Muscle layer of duodenum (tissue), 2 donors: ENCODE measurements at regions not wholly inside any gene's neighbourhood (a gene's known extent, or its start where the extent isn't known, plus 50 kb on each side); places are given as distances from the start of the nearest gene placed in this dataset.

Source experiments
- H3K27ac ChIP-seq: one replicate; pipeline ENCODE4 v1.7.0; 2013; ENCODE audit warnings: mild to moderate bottlenecking, low read length
- H3K27me3 ChIP-seq: one replicate; pipeline ENCODE4 v1.7.0; 2013; ENCODE audit warnings: low read depth, mild to moderate bottlenecking, control low read depth, low read length
- H3K36me3 ChIP-seq, 2 donors: one replicate each; pipeline ENCODE4 v1.7.0; 2013; ENCODE audit warnings: low read length in 2 of 2, control low read depth in 1 of 2, mild to moderate bottlenecking in 1 of 2; ENCODE audit not compliant: insufficient read depth in 2 of 2, control insufficient read depth in 1 of 2
- H3K4me1 ChIP-seq, 2 donors: one replicate each; pipeline ENCODE4 v1.7.0; 2013; ENCODE audit warnings: low read length in 2 of 2, mild to moderate bottlenecking in 2 of 2, control low read depth in 1 of 2, moderate library complexity in 1 of 2; ENCODE audit not compliant: insufficient read depth in 2 of 2, control insufficient read depth in 1 of 2
- H3K4me3 ChIP-seq, 2 donors: one replicate each; pipeline ENCODE4 v1.7.0; 2013; ENCODE audit warnings: low read length in 2 of 2, low read depth in 1 of 2, mild to moderate bottlenecking in 1 of 2
- H3K9me3 ChIP-seq, 2 donors: one replicate each; pipeline ENCODE4 v1.7.0; 2013; ENCODE audit warnings: low read length in 2 of 2, control low read depth in 1 of 2, mild to moderate bottlenecking in 1 of 2; ENCODE audit not compliant: control insufficient read depth in 1 of 2
- donor health status: healthy.

DNA sequence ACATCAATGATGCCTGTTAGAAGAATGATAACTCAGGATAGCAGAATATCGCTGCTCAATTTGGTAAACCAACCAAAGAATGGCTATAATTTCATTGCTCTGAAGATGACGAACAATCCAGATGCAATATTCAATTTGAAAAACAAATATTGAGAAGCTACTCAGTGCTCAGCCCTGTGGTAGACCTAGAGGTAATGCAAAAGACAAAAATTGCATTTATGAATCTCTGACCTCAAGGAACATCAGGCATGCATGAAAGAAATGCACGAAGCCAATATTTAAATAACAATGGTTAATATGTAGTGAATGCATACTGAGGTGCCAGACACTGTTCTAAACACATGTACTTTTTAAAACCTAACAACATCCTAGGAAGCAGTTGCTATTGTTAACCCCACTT is 298.6 kb upstream of the TMTC1 start:
- no peaks in the 10 kb centered on the region for H3K4me1 ChIP-seq
- no peaks in the 10 kb centered on the region for H3K36me3 ChIP-seq
- H3K4me3 ChIP-seq, result no peak overlapping the region
- H3K9me3 ChIP-seq, result no peaks in the 10 kb centered on the region
- H3K27me3 ChIP-seq, result no peaks in the 10 kb centered on the region
- H3K27ac ChIP-seq, result no peak overlapping the region

DNA sequence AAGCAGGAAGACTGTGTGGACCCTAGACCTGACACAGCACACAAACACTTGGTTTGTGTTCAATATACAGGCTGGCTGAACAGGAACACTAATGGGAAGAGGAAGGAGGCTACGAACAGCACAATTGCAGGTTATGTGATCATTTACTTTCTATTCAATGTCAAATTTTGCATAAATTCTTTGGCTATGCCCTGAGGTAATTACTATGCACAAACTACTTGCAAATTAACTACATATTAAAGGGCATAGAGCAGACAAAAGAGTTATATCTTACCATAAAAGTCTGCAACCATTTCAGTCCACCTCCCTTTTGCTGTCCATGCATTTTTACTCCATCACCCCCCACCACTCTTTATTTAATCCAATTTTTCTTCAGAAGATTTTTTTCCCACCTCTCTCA is 291.2 kb upstream of the TMTC1 start:
- H3K4me1 ChIP-seq, result no peaks in the 10 kb centered on the region
- no peak overlapping the region for H3K27ac ChIP-seq
- H3K36me3 ChIP-seq, result no peaks in the 10 kb centered on the region
- no peaks in the 10 kb centered on the region for H3K9me3 ChIP-seq
- no peaks in the 10 kb centered on the region for H3K27me3 ChIP-seq
- H3K4me3 ChIP-seq, result no peak overlapping the region

DNA sequence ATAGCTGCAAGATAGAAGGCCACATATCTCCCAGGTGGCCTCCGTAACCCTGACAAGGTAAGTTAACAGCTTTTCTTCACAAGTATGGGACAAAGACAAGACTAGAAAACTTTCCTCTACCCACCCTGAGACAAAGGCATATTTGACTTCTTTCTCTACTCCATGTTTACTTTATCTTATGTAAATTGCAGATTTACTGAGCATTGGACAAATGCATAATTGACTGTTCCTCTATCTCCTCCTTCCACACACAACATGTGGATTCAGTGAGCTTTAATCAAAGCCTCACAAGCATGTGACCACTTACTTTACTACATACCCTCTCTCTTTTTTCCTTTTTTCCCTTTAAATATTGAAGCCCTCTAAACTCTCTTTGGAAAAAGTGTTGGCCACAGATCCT is 289.1 kb upstream of the TMTC1 start:
- Histone ChIP-seq H3K27ac (no peak overlapping the region), H3K4me1 (no peaks in the 10 kb centered on the region), H3K4me3 (no peak overlapping the region), H3K27me3 (no peaks in the 10 kb centered on the region), H3K36me3 (no peaks in the 10 kb centered on the region), H3K9me3 (no peaks in the 10 kb centered on the region)

DNA sequence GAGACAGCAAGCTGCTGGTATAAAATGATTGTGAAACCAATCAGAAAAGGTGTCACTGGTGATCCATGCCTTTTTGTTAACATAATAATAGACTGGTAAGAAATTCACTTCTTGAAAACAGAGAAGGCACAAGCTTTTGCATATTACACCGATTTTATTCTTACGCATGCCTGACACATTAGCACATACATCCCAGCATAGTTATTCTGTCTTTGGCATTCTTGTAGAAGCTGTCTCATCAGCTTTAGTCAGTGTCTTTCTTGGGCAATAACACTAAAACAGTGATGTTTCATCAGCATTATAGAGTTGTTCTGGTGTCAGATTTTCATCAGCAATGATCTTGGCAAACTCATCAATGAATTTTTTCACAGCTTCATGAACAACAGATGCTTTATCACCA is 283.4 kb upstream of the TMTC1 start:
- Histone ChIP-seq H3K4me1 (no peaks in the 10 kb centered on the region), H3K36me3 (no peaks in the 10 kb centered on the region), H3K27me3 (no peaks in the 10 kb centered on the region), H3K9me3 (no peaks in the 10 kb centered on the region), H3K27ac (no peak overlapping the region), H3K4me3 (no peak overlapping the region)

DNA sequence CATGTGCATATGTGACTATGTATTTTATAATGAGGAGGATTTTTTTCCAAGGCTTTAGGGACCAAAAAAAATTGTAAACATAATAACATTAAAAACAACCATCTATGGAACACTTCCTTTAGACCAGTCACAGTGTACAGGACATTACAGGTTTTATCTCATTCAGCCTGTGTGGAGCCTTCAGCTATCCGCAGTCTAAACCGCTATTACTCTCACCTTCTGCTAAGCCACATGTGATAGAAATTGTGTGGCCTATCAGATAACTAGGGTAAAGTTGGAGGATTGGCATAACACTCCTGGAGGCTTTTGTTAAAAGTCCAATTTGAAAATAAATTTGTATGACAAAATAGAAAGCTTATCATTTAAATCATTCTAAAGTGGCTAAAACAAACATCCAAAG is 281.2 kb upstream of the TMTC1 start:
- Histone ChIP-seq H3K36me3 (no peaks in the 10 kb centered on the region), H3K9me3 (no peaks in the 10 kb centered on the region), H3K4me3 (no peak overlapping the region), H3K27ac (no peak overlapping the region), H3K27me3 (no peaks in the 10 kb centered on the region), H3K4me1 (no peaks in the 10 kb centered on the region)

DNA sequence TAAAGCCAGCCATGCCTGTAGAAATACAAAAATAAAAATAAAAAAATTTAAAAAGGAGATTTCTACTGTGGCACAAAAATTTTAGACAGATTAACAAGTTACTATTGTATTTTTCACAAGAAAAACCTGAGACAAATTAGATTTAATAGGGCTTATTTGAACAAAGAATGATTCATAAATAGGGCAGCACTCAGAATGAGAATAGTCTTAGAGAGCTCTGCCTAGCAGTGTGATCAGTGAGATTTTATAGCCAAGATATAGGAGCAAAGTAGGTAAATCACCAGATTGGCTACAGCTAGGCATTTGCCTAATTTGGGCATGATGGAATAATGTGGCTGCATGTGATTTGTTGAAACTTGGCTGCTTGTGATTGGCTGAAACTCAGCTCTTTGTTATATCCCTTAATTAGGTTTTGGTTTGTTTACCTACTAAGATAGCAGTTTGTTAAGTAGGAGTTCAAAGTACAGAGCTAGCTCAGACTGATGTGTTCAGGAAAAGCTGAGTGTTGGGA is 279.7 kb upstream of the TMTC1 start:
- H3K27ac ChIP-seq, result no peak overlapping the region
- H3K36me3 ChIP-seq, result no peaks in the 10 kb centered on the region
- no peaks in the 10 kb centered on the region for H3K9me3 ChIP-seq
- H3K27me3 ChIP-seq, result no peaks in the 10 kb centered on the region
- H3K4me3 ChIP-seq, result no peak overlapping the region
- H3K4me1 ChIP-seq, result no peaks in the 10 kb centered on the region

DNA sequence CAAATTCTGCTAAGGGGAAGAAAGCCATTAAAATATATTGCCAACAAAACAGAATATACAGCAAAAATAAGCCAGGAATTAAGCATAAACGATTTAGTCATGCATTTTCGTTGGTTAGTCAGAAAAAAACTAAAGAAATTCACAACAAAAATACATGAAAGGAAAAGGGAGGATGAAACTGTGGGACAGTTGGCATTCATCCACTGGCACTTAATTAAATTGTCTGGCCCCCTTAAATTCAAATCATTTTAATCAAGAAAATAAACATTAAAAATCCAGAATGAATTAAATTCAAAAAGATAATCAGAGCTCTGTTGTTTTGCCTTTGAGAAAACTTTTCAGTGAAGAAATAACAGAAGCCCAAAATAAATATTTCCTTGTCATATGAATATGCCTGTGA is 264.6 kb upstream of the TMTC1 start:
- Histone ChIP-seq H3K27me3 (no peaks in the 10 kb centered on the region), H3K9me3 (no peaks in the 10 kb centered on the region), H3K27ac (no peak overlapping the region), H3K4me3 (no peak overlapping the region), H3K36me3 (no peaks in the 10 kb centered on the region), H3K4me1 (no peaks in the 10 kb centered on the region)

DNA sequence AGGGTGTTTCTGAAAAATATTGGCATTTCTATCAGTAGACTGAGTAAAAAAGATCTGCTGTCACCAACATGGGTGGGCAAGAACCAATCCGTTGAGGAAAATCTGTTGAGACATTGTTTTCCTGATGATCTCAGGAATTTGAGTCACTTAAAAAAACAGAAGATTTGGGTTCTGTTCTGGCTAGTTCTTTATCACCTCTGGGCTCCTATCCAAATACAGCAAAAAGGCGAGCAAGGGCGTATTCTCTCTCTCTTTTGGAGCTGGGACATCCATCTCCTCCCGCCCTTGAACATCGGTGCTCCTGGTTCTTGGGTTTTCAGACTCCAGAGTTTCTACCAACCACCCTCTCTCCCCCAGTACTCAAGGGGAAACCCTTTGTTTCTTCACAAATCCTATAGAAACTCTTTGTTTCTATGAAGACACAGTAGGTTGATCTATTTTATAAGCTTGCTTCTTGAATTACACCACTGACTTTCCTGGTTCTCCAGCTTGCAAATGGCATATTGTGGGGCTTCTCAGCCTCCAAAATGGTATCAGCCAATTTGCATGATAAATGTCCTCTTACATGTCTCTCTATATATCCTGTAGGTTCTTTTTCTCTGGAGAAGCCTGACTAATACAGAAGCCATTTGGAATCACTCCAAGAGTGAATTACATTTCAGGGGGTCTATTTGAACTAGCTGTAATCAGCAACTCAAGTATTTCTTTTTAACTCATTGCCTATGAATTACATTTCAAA is 263.9 kb upstream of the TMTC1 start:
- Histone ChIP-seq H3K27me3 (no peaks in the 10 kb centered on the region), H3K27ac (no peak overlapping the region), H3K9me3 (no peaks in the 10 kb centered on the region), H3K4me1 (no peaks in the 10 kb centered on the region), H3K4me3 (no peak overlapping the region), H3K36me3 (no peaks in the 10 kb centered on the region)

DNA sequence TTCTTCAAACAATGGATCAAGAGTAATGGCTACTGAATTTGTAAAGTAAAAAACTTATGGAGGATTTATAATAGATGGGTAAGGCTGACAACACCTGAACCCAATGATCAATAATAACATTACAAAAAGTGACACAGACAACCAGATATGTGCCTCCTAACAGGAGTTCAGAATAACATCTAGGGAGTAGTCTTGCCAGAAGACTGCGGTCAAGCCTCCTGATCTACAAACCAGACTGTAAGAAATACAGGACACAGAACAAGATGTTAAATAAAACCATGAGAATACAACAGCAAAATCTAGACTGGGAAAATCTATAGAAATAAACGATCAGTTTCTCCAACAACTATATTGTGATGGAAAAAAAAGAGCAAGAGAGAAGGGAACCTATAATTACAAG is 262.6 kb upstream of the TMTC1 start:
- Histone ChIP-seq H3K4me3 (no peak overlapping the region), H3K27ac (no peak overlapping the region), H3K36me3 (no peaks in the 10 kb centered on the region), H3K9me3 (no peaks in the 10 kb centered on the region), H3K27me3 (no peaks in the 10 kb centered on the region), H3K4me1 (no peaks in the 10 kb centered on the region)

DNA sequence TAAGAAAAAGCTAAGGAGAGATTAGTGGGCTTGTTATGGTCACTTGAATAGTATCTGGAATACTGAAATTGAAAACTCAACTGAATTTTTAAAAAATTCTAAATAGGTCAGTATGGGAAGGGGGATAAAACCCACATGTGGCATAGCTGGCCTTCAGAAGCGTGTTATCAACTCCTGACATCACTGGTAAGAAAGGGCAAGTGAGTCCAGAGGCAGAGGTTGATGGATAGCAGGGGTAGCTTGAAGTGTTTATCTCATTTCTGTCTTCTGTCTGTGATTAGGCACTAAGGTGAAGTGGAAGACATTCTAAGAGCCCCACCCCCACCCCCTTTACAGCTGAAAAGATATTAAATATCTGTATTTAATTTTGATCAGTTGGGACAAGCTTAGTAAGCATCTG is 261.4 kb upstream of the TMTC1 start:
- peaks cover 0 to 3% of the 10 kb centered on the region in 2 donors for H3K4me1 ChIP-seq
- H3K27ac ChIP-seq, result no peak overlapping the region
- no peaks in the 10 kb centered on the region for H3K27me3 ChIP-seq
- no peak overlapping the region for H3K4me3 ChIP-seq
- no peaks in the 10 kb centered on the region for H3K9me3 ChIP-seq
- no peaks in the 10 kb centered on the region for H3K36me3 ChIP-seq

DNA sequence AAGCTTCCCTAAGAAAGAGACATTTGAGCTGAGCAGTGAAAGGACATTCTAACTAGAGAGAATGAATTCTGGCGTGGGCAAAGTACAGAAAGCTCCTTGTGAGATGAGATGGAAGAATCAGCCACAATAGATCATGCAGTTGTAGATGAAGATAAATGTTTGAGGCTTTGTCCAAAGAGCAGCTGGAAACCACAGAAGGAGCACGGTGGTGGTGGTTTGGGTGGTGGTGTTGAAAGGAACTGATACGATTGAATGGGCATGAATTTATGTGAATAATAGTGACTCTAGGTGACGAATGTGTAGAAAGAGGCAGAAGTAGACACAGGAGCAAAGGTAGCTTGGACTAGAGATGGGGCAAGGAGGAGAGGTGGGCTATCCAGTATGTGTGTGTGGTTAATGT is 260.5 kb upstream of the TMTC1 start:
- no peak overlapping the region for H3K4me3 ChIP-seq
- no peak overlapping the region for H3K27ac ChIP-seq
- peaks cover 0 to 3% of the 10 kb centered on the region in 2 donors for H3K4me1 ChIP-seq
- no peaks in the 10 kb centered on the region for H3K27me3 ChIP-seq
- no peaks in the 10 kb centered on the region for H3K36me3 ChIP-seq
- H3K9me3 ChIP-seq, result no peaks in the 10 kb centered on the region
